Activated B cell treated with CpG ODN at 0.5 μM for 24 hours (primary cell): ENCODE measurements at regions not wholly inside any gene's neighbourhood (a gene's known extent, or its start where the extent isn't known, plus 50 kb on each side); places are given as distances from the start of the nearest gene placed in this dataset.

ENCODE experiments used
- ATAC-seq: fragments of 200-7000 bp; cut with Tn5 transposase; one replicate; pipeline ENCODE4 v1.10.0; 2021; ENCODE audit warnings: low read depth, mild to moderate bottlenecking, moderate library complexity
- CTCF ChIA-PET: fragments of 350-600 bp; sonication (Branson Sonifier 250); formaldehyde crosslinking; loops from one replicate; lab custom pipeline; 2021; ENCODE audit warnings: antibody characterized with exemption; lab: Charles Lee
- POLR2A ChIA-PET: fragments of 350-600 bp; sonication (Branson Sonifier 250); formaldehyde crosslinking; loops from one replicate; lab custom pipeline; 2021; ENCODE audit warnings: antibody characterized with exemption; lab: Charles Lee
- DNase-seq: peaks from one replicate; pipeline ENCODE4 v3.0.0; 2022
- H3K27ac Mint-ChIP-seq: one replicate; pipeline ENCODE4 v1.8.0; 2020; ENCODE audit warnings: mixed read lengths
- H3K27me3 Mint-ChIP-seq: one replicate; pipeline ENCODE4 v1.8.0; 2021; ENCODE audit warnings: mixed read lengths
- H3K36me3 Mint-ChIP-seq: one replicate; pipeline ENCODE4 v1.8.0; 2021; ENCODE audit warnings: low read depth, mixed read lengths
- H3K4me1 Mint-ChIP-seq: one replicate; pipeline ENCODE4 v1.8.0; 2021; ENCODE audit warnings: mixed read lengths
- H3K4me3 Mint-ChIP-seq: one replicate; pipeline ENCODE4 v1.8.0; 2020; ENCODE audit warnings: mild to moderate bottlenecking, mixed read lengths
- H3K9me3 Mint-ChIP-seq: one replicate; pipeline ENCODE4 v1.8.0; 2020; ENCODE audit warnings: mixed read lengths
- CTCF ChIP-seq: fragments of 200-600 bp; IDR thresholded peaks from one replicate; pipeline ENCODE4 v1.8.0; 2022; ENCODE audit warnings: antibody characterized with exemption, mild to moderate bottlenecking
- intact Hi-C: fragments of 100-400 bp; cut with micrococcal nuclease; formaldehyde crosslinking; loops from one replicate; pipeline ENCODE4 v1.15.1; 2024

GRCh38 chr13:59451236-59451635 is 712.5 kb downstream of the DIAPH3 start:
- ChIA-PET CTCF (no interaction called here), POLR2A (no interaction called here)
- Mint-ChIP-seq H3K9me3 (no peaks in the 10 kb centered on the region), H3K27me3 (peaks cover 1% of the 10 kb centered on the region), H3K36me3 (no peaks in the 10 kb centered on the region), H3K4me1 (no peaks in the 10 kb centered on the region), H3K4me3 (no peak overlapping the region), H3K27ac (no peak overlapping the region)
- intact Hi-C loops = no loop called here
- DNase-seq (no peak), ATAC-seq (no peak)
- TF ChIP-seq CTCF = no peak

- ChIA-PET POLR2A (no interaction called here), CTCF (no interaction called here)
- H3K27ac Mint-ChIP-seq = no peak overlapping the region
Observed at GRCh38 chr13:59452189-59452890, 711.4 kb downstream of the DIAPH3 start.

GRCh38 chr13:59458908-59459579 is 704.7 kb downstream of the DIAPH3 start:
- intact Hi-C loops = no loop called here
- CTCF ChIA-PET = no interaction called here
- H3K27me3 Mint-ChIP-seq = no peaks in the 10 kb centered on the region
- H3K27ac Mint-ChIP-seq = no peak overlapping the region
- no peak overlapping the region for H3K4me3 Mint-ChIP-seq
- H3K4me1 Mint-ChIP-seq = no peaks in the 10 kb centered on the region
- no peaks in the 10 kb centered on the region for H3K9me3 Mint-ChIP-seq
- no peak for ATAC-seq
- POLR2A ChIA-PET = no interaction called here
- no peak for DNase-seq
- H3K36me3 Mint-ChIP-seq = no peaks in the 10 kb centered on the region
- no peak for TF ChIP-seq CTCF

More at GRCh38 chr13:59452189-59452890, 711.4 kb downstream of the DIAPH3 start:
- DNase-seq (no peak), ATAC-seq (no peak)
- no peaks in the 10 kb centered on the region for H3K36me3 Mint-ChIP-seq
- intact Hi-C loops = no loop called here
- H3K4me3 Mint-ChIP-seq = no peak overlapping the region
- H3K27me3 Mint-ChIP-seq = peaks cover 1% of the 10 kb centered on the region
- H3K4me1 Mint-ChIP-seq = no peaks in the 10 kb centered on the region
- no peaks in the 10 kb centered on the region for H3K9me3 Mint-ChIP-seq
- TF ChIP-seq CTCF = no peak

GRCh38 chr13:59459972-59460371 is 703.8 kb downstream of the DIAPH3 start:
- Mint-ChIP-seq H3K4me1 (no peaks in the 10 kb centered on the region), H3K36me3 (no peaks in the 10 kb centered on the region), H3K4me3 (no peak overlapping the region), H3K9me3 (no peaks in the 10 kb centered on the region), H3K27me3 (no peaks in the 10 kb centered on the region), H3K27ac (no peak overlapping the region)
- no peak for TF ChIP-seq CTCF
- POLR2A ChIA-PET = no interaction called here
- intact Hi-C loops = no loop called here
- ATAC-seq (no peak), DNase-seq (no peak)
- CTCF ChIA-PET = no interaction called here

GRCh38 chr13:59461411-59461810 is 702.3 kb downstream of the DIAPH3 start:
- H3K27me3 Mint-ChIP-seq = peaks cover under 1% of the 10 kb centered on the region
- ChIA-PET CTCF (no interaction called here), POLR2A (no interaction called here)
- no peaks in the 10 kb centered on the region for H3K36me3 Mint-ChIP-seq
- no peak for ATAC-seq
- no peak for DNase-seq
- no peak for TF ChIP-seq CTCF
- H3K4me3 Mint-ChIP-seq = no peak overlapping the region
- H3K9me3 Mint-ChIP-seq = no peaks in the 10 kb centered on the region
- H3K4me1 Mint-ChIP-seq = no peaks in the 10 kb centered on the region
- no peak overlapping the region for H3K27ac Mint-ChIP-seq
- intact Hi-C loops = no loop called here
